22Rv1 (cell line): ENCODE measurements at regions not wholly inside any gene's neighbourhood (a gene's known extent, or its start where the extent isn't known, plus 50 kb on each side); places are given as distances from the start of the nearest gene placed in this dataset.

ENCODE experiments used
- H3K27ac ChIP-seq: fragments of 450-650 bp; 2 replicates; pipeline ENCODE4 v1.5.1; 2017
- CTCF ChIP-seq: fragments of 450-650 bp; IDR thresholded peaks from 2 replicates; pipeline ENCODE4 v1.5.1; 2017; ENCODE audit warnings: mild to moderate bottlenecking
- ZFX ChIP-seq: fragments of 450-650 bp; IDR thresholded peaks from 2 replicates; pipeline ENCODE4 v1.6.1; 2017; ENCODE audit warnings: antibody characterized with exemption, borderline replicate concordance

DNA sequence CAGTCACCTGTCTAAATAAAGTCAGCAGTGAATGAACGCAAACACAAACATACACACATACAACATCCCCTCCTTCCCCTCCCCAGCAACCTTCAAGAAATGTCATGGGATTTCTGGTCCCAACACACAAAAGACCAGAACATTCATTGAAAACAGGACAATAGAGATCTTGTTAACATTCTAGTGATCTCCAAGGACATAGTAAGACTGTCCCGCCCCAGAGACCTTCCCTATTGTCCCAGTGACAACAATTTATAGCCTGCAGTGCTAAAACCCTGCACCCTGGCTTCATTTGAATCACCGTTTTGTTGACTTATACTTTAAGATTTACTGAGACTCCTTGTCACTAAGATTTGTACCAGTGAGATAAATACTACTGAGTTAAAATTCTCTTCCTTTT, 143.9 kb upstream of the NOX3 start:
- no peak overlapping the region for H3K27ac ChIP-seq
- TF ChIP-seq ZFX (no peak), CTCF (no peak)

- TF ChIP-seq ZFX (no peak), CTCF (no peak)
- no peak overlapping the region for H3K27ac ChIP-seq
Observed at GRCh38 chr6:155599160-155599559, 143.5 kb upstream of the NOX3 start.

DNA sequence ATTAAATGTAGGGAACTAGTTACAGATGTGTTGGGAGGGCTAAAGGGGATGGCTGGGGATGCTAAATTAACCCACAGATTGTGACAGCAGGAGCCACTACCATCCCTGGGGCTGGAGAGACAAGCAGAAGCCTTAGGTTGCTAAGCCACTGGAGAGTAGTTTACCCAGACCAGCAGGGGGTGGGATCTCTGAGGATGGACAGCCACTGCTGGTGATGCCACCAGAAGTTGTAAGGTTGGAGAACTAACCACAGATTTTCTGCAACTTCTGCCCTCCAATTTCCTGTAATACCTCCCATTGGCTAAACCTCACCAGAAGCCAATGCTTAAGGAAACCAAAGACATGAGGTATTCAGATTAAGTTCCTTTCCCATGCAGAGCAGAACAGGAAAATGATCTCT, 139.6 kb upstream of the NOX3 start:
- no peak for TF ChIP-seq ZFX
- no peak for TF ChIP-seq CTCF
- no peak overlapping the region for H3K27ac ChIP-seq

- TF ChIP-seq CTCF (no peak), ZFX (no peak)
- no peak overlapping the region for H3K27ac ChIP-seq
Observed at GRCh38 chr6:155591741-155592140, 136.1 kb upstream of the NOX3 start.

DNA sequence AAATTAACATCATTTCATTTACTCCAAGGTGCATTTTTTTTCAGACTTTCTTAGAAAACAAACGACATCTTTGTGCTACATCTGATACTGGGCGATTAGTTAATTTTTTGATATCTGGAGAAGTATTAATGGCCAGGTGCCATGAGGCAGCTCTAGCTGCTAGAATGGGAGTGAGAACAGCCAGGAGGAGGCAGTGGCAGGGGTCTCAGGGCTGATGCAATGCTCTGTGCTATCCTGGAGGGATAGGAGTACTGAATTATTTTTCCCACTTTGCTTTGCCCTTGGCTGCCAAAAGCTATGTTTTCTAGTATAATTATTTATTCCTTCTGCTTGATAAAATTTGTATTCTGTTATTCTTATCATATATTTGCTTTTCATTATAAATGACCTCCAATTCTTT, 133.6 kb upstream of the NOX3 start:
- TF ChIP-seq CTCF (no peak), ZFX (no peak)
- H3K27ac ChIP-seq, result no peak overlapping the region

- TF ChIP-seq CTCF (no peak), ZFX (no peak)
- H3K27ac ChIP-seq, result no peak overlapping the region
Observed at GRCh38 chr6:155587817-155588216, 132.2 kb upstream of the NOX3 start.

DNA sequence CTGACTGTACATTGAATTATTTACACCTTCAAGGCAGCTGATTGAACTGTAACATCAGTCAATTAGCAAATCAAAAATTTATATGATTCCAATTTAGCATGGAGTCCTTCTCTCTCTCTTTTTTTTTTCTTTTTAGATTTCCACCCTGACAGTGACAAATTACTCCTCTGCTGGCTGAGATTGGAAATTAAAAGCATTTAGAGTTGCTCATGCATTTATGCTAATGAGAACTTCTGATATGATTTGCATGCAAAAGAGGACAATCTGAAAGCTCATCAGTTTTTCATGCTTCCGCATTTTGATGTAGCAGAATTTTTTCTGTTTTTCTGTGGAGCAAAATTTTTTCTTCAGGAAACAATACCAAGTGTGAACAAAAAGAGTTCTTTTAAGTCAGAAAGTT, 130.5 kb upstream of the NOX3 start:
- TF ChIP-seq ZFX (no peak), CTCF (no peak)
- no peak overlapping the region for H3K27ac ChIP-seq
